ENCODE measurements at regions not wholly inside any gene's neighbourhood (a gene's known extent, or its start where the extent isn't known, plus 50 kb on each side); places are given as distances from the start of the nearest gene placed in this dataset.
A peak's percentile ranks its signal among the peaks of the same experiment; 100 is the strongest.

DNA sequence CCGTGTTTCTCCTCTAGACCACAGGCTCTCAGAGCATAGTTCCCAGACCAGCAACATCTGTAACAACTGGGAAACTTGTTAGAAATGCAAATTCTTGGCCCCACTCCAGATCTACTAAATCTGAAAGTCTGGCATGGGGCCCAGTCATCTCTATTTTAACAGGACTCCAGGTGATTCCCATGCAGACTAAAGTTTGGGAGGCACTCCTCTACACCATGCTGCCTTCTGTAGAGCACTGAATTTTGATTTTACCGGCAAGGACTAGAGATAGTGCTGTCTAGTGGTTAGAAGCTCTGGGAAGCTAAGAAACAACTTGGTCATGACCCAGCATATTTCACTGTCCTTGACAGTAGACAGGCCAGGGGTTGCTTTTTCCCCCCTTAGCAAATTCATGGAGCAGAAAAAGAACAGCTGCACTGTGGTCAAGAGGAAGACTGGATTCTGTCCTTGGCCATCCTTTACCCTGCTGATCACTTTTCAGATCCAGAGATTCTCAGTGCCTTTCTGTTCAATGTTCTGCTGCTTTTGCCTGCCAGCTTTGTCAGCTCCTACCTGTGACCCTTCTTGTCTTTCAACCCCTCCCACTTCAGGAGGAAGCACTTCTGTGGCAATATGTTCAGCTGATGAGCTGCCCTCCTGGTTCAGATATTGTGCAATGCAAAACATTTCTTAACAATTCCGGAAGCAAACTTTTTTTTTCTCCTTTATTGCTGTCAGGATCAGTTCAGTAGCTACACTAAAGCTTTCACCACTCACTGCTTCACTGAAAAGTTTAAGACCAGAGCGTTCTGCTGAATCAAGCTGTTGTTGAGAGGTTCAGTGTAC lies 133.8 kb upstream of the NUDT4 start:
- no peak for DNase-seq (ENCODE audit: low read depth in 3 of 3)

GRCh38 chr12:93244514-93245077 lies 133.1 kb upstream of the NUDT4 start:
- peak in 1 of 3 experiments; percentile 24 for DNase-seq (ENCODE audit: low read depth in 3 of 3)

DNA sequence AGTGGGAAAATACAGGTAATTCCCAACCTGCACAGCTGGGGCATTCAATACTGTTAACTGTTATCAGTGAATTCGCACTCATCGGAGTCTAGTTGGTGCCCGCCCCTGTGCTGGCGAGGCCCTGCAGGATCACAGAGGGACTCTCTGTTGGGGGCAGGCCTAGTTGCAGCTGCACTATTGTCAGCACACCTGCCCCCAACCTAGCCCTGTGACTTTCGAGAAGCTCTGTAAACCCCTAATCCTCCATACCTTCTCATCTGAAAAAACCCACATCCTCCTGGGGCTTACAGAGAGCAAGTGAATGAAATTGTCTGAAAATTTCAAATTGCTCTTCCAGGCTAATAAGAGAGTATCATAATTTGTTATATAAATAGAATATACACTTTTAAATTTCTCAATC lies 132.2 kb upstream of the NUDT4 start:
- no peak for DNase-seq (ENCODE audit: low read depth in 3 of 3)

- no peak for DNase-seq (ENCODE audit: low read depth in 3 of 3)
These were observed 130.3 kb upstream of the NUDT4 start for GRCh38 chr12:93247313-93247991.

GRCh38 chr12:93252221-93252620 lies 125.5 kb upstream of the NUDT4 start:
- no peak for DNase-seq (ENCODE audit: low read depth in 3 of 3)

- DNase-seq (ENCODE audit: low read depth in 3 of 3), result no peak
These were observed 122.8 kb upstream of the NUDT4 start for GRCh38 chr12:93254911-93255310.

DNA sequence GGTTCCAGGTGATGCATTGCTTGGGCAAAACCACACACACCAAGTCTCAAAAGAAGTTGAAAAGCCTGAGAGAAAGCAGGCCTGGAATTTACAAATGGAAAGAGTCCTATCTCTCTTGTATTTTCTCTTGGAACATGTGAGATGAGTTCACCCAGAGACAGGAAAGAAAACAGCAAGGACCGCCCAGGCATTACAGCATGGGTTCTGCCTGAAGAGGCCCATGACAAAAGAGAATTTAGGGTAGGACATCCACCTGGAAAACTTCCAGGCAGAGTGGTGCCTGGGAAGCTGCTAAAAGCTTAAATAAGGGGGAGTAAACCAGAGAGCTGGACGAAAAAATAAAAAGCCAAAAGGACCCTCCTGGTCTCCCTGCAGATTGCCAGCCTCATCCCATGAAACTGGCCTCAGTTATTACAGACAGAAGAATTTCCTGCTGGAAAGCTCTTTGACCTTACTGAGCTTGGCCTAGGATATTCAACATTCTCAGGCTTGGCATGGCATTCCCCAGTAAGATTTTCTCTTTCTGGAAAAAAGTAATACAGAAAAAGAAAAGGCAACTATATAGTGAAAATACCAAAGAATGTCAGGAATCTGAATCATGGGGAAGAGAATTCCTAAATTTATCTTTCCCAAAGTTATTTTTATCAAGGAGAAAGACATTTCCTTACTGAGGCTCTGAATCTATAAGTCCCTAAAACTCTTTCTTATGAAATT lies 121.3 kb upstream of the NUDT4 start:
- no peak for DNase-seq (ENCODE audit: low read depth in 3 of 3)

DNA sequence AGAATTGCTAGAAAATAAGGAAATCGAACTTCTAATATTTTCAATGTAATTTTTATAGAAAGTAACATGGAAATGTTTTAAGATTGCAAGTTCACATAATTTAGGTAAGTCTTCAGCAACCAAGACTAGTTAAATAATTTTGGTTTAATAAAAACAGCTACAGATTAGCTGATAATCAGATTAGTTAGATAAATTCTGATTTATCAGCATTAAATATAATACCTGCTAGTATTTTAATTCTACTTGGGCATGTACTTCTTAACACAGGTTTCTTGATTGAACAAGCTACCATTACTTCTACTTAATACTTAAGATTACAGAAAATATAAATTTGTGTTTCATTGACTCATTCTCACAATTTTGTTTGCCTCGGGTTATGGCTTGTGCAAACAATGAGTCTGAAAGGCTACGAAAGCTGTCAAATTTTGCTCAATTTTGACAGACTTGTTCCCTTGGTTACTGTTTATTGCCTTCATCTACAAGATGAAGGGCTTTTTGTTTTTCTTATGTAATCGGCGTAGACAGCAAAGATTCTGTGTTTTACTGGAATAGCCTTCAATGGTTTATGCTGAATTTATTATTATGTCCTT lies 116.1 kb upstream of the NUDT4 start:
- DNase-seq (ENCODE audit: low read depth in 3 of 3), result no peak

- no peak for DNase-seq (ENCODE audit: low read depth in 3 of 3)
These were observed 104.7 kb upstream of the NUDT4 start for GRCh38 chr12:93272997-93273396.

- no peak for DNase-seq (ENCODE audit: low read depth in 3 of 3)
These were observed 103.7 kb upstream of the NUDT4 start for GRCh38 chr12:93273834-93274564.

GRCh38 chr12:93274937-93275336 lies 102.8 kb upstream of the NUDT4 start:
- no peak for DNase-seq (ENCODE audit: low read depth in 3 of 3)

GRCh38 chr12:93275589-93275988 lies 102.1 kb upstream of the NUDT4 start:
- DNase-seq (ENCODE audit: low read depth in 3 of 3), result no peak

DNA sequence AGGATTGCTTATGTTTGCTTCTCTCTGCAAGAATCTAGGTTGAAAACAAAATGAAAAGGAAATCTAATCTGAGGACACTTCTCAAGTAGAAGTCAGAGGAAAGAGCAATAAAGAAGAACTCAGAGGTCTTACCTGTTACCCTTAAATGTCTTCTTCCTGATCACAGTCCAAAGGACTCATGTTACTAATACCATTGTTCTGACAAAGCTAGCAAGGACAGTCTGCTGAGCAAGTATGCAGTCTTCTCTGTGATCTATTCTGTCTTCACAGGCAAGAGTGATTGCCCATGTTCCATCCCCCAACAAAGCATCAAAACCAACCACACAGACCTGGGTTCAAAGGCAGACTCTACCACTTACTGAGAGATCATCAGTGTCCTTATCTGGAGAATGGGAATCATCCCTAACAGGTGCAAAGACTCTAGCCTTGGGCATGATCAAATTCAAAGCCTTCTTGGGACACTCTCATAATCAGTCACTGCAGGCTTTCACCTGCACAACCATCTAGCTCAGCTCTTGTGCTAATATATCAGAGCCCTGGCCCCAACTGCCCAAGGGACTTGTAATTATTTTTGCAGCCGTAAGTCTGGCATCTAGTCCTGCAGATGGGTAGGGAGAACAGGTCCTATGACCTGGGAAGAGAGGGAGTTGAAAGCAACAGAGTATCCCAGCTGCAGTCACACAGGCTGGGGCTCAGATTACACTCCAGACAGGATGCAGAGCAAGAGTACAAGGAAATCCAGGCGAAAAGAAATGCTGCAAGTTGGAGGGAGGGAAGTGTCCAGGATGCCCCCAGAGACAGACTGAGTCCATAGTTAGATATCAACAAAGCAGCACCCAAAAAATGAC lies 97.9 kb upstream of the NUDT4 start:
- no peak for DNase-seq (ENCODE audit: low read depth in 3 of 3)

DNA sequence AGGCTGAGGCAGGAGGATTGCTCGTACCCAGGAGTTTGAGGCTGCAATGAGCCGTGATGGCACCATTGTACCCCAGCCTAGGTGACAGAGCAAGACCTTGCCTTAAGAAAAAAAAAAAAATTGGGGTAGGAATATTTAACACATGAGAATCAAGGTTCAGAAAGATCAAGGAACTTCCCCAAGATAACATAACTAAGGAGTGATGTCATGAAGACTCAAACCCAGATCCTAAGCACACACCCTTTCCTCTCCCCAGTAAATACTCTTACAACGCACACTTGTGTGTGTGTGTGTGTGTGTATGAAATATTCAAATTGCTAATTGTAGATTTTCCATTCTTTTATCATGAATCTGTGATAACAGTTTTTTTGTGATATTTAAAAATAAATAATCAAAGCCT lies 90.6 kb upstream of the NUDT4 start:
- no peak for DNase-seq (ENCODE audit: low read depth in 3 of 3)

GRCh38 chr12:93288626-93289025 lies 89.1 kb upstream of the NUDT4 start:
- DNase-seq (ENCODE audit: low read depth in 3 of 3), result no peak

DNA sequence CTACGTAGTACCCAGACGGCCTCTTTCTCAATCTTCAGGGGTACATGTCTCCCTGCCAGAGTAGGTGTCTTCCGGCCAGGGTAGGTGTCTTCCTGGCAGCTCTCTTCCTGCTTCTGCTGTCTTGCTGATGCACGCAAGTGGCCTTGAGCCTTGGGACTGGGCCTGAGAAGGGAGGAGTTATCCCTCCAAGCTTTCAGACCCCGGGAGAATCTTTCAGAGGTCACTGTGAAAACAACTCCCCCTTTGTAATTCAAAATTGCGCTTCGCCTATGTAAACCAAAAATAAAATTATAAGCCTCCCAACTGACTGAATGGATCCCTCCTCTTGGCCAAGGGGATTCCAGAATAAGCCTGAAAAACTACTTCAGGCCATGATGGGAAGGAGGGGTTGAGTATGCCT lies 87.3 kb upstream of the NUDT4 start:
- no peak for DNase-seq (ENCODE audit: low read depth in 3 of 3)

DNA sequence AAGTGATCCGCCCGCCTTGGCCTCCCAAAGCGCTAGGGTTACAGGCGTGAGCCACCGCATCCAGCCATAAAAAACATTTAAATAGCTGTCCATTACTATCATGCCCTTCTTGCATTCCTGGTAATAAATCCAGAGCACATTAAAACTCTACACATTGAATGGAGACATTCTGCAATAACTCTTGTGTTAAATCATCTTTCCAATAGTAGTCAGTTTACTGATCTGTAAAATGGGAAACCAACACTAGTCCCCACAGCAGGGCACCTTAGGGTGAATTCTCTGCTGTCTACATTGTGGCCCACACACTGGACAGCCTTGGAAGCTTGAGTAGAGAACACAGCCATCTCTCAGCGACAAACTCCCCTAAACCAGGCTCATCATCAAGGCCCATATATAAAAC lies 85.5 kb upstream of the NUDT4 start:
- no peak for DNase-seq (ENCODE audit: low read depth in 3 of 3)

- no peak for DNase-seq (ENCODE audit: low read depth in 3 of 3)
These were observed 84.8 kb upstream of the NUDT4 start for GRCh38 chr12:93292731-93293566.

DNA sequence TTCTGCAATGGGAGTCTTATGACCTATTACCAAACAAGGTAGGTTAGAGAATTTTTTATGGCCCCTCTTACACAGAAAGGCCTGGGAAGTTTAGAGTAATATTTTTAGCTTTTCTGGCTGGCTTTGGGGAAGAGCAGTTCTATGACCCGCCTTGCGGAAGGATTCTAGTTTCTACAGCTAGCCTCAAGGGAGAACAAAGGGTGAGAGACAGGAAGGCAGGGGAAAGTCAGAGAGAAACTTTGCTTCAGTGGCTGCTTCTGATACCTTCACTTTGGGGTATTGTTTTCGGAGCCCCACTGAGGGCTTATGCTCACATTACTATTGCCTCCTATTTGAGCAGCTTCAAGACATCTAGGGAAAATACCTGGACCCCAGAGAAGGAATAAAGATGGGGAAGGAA lies 80.7 kb upstream of the NUDT4 start:
- DNase-seq (ENCODE audit: low read depth in 3 of 3), result no peak

Data from stimulated activated CD4-positive, alpha-beta T cell treated with anti-CD3 and anti-CD28 coated beads, TNF-alpha, amount 100 ng/mL, for 24 hours (primary cell).